Astrocyte of the spinal cord (primary cell): ENCODE measurements at regions not wholly inside any gene's neighbourhood (a gene's known extent, or its start where the extent isn't known, plus 50 kb on each side); places are given as distances from the start of the nearest gene placed in this dataset.

Experiments used
- DNase-seq: peaks from one replicate; pipeline ENCODE4 v3.0.0; 2011; ENCODE audit warnings: low read depth, low spot score
- H3K4me3 ChIP-seq: 2 replicates; pipeline ENCODE4 v1.5.1; 2011; ENCODE audit warnings: low read depth, mild to moderate bottlenecking, low read length, moderate library complexity
- in situ Hi-C: cut with HindIII; loops from 2 replicates; pipeline ENCODE4 v1.10.0; 2017; ENCODE audit warnings: low sequenced_read_pairs
- TF ChIP-seq, protein P1 (sequence below): IDR thresholded peaks from 2 replicates; pipeline ENCODE4 v1.5.1; 2012; ENCODE audit warnings: low read depth, mild to moderate bottlenecking, low read length, inconsistent platforms

DNA sequence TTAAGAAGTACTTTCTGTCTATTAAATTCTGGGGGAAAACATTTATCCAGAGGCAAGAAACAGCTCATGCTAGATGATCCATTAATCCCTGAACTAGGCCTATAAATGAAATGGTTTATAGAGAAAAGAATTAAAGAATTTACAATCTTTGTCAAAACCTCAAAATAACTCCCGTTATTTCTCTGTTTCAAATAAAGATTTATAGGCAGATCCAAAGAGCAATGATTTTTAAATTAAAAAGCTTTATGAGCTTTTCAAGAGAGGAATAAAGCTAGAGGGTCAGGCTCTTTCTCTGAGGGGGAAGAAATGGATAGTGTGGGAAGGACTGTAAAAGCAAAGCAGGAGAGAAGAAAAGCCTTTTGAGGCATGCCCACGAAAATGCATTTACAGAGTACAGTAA is 82.5 kb upstream of the OGFRL1 start:
- TF ChIP-seq, protein P1, sequence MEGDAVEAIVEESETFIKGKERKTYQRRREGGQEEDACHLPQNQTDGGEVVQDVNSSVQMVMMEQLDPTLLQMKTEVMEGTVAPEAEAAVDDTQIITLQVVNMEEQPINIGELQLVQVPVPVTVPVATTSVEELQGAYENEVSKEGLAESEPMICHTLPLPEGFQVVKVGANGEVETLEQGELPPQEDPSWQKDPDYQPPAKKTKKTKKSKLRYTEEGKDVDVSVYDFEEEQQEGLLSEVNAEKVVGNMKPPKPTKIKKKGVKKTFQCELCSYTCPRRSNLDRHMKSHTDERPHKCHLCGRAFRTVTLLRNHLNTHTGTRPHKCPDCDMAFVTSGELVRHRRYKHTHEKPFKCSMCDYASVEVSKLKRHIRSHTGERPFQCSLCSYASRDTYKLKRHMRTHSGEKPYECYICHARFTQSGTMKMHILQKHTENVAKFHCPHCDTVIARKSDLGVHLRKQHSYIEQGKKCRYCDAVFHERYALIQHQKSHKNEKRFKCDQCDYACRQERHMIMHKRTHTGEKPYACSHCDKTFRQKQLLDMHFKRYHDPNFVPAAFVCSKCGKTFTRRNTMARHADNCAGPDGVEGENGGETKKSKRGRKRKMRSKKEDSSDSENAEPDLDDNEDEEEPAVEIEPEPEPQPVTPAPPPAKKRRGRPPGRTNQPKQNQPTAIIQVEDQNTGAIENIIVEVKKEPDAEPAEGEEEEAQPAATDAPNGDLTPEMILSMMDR, result no peak
- no peak for DNase-seq
- no peak overlapping the region for H3K4me3 ChIP-seq
- in situ Hi-C loops, result no loop called here

DNA sequence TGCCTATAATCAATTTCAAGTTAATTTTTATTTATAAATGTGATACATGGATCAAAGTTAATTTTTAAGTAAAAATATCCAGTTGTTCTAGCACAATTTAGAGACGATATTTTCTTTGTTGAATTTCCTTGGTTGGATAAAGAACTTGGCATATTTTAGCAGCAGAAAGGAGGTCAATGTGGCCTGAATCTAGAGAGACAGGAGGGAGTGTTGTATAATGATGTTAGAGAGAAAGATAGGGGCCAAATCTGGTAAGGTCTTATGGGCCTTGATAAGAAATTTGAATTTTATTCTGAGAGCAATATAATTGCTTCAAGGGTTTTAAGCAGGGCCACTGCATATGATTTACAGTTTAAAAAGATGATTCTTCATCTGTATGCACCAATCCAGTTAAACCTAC is 79.4 kb upstream of the OGFRL1 start:
- no peak overlapping the region for H3K4me3 ChIP-seq
- in situ Hi-C loops, result no loop called here
- TF ChIP-seq, protein P1, result no peak
- DNase-seq, result no peak

DNA sequence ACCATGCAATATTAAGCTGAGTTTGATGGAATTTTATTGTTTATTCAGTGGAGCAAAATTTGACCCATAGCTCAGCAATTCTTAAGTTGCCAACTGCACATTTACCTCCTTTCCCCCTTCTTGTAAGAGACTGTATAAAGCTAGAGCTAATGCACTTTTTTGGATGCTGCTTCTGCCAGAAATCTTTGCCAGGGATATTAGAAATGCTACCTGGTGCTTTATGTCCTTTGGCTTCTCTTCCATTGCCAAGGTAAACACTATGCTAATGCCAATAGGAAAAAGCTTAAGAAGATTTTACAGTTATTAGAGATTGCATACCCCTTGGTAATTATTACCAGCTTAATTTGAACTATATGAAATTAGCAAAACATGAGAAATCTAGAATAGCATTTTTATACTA is 79.0 kb upstream of the OGFRL1 start:
- in situ Hi-C loops, result no loop called here
- H3K4me3 ChIP-seq, result no peak overlapping the region
- TF ChIP-seq, protein P1, result no peak
- DNase-seq, result no peak

DNA sequence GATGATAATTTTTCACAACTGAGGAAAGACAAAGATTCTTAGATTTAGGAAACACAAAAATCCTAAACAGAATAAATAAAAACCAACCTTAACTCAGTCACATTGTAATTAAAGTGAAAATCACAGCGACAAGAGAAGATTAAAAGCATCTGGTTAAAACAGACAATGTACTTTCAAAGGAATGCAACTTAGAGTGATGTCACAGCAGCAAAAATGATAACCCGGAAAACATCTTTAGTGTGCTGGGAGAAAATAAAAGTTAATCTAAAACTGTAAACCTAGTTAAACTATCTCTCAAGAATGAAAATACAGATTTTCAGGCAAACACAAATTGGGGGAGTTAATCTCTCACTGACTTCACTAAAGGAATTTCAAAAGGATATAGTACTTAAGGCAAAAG is 76.8 kb upstream of the OGFRL1 start:
- TF ChIP-seq, protein P1, result no peak
- in situ Hi-C loops, result no loop called here
- no peak for DNase-seq
- H3K4me3 ChIP-seq, result no peak overlapping the region

DNA sequence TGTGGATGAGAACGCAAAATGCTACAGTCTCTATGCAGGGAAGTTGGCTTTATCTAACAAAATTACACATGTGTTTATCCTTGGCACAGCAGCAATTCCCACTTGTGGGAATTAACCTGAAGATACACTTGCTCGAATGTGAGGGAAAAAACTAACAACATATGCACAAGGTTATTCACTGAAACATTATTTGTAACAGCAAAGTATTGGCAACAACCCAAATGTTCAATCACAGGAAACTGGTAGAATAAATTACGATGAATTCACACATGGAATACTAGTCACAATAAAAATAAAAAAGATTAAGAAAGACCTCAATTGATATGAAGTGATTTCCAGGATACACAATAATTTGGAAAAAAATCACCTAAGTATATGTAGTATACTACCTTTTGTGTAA is 68.1 kb upstream of the OGFRL1 start:
- no peak overlapping the region for H3K4me3 ChIP-seq
- in situ Hi-C loops, result no loop called here
- TF ChIP-seq, protein P1, result no peak

DNA sequence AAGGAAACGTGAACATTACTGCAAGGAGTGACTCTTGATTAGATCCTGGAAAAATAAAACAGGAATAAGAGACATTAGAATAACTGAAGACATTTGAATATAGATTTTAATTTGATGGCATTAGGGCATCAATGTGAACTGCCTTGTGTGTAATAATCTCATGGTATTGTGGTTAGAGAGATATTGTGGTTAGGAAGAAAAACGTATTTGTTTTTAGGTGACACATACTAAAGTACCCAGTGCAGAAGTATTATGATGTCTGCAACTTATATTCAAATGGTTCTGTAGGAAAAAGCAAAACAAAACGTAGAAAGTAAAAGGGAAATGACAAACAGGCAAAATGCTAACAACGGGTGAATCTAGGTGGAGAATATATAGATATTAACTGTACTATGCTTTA is 65.9 kb upstream of the OGFRL1 start:
- TF ChIP-seq, protein P1, result no peak
- H3K4me3 ChIP-seq, result no peak overlapping the region
- DNase-seq, result no peak
- in situ Hi-C loops, result no loop called here

More for the DNA sequence above, 68.1 kb upstream of the OGFRL1 start:
- no peak for DNase-seq

DNA sequence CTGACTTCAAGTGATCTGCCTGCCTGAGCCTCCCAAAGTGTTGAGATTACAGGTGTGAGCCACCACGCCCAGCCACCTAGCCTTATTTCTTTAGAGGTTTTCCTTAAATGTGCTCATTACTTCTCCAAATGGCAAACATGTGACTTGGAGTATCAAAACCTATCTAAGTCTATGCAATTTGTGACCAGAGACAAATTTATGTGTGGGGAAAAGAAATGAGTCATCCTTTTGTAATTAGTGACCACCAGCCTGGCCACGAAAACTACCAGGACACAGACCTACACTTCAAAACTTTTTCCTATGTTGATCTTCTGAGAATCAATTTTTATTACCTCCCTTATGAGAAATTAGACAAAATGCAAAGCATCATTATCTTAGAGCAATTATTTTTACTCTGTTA is 64.6 kb upstream of the OGFRL1 start:
- in situ Hi-C loops, result no loop called here
- TF ChIP-seq, protein P1, result no peak
- no peak for DNase-seq

More for the DNA sequence above, 64.6 kb upstream of the OGFRL1 start:
- no peak overlapping the region for H3K4me3 ChIP-seq
